ENCODE measurements at regions not wholly inside any gene's neighbourhood (a gene's known extent, or its start where the extent isn't known, plus 50 kb on each side); places are given as distances from the start of the nearest gene placed in this dataset.
A peak's percentile ranks its signal among the peaks of the same experiment; 100 is the strongest.

- no peaks in the 10 kb centered on the region for H3K36me3 ChIP-seq
- no peaks in the 10 kb centered on the region for H3K27me3 ChIP-seq
- no peak overlapping the region for H3K27ac ChIP-seq
- H3K9me3 ChIP-seq, result no peaks in the 10 kb centered on the region
- ATAC-seq (no peak), DNase-seq (no peak)
- H3K4me1 ChIP-seq, result no peaks in the 10 kb centered on the region
- in situ Hi-C loops (cut with MboI; ENCODE audit: low sequenced_read_pairs in 4 of 4), result no loop called here
- TF ChIP-seq CTCF (IDR thresholded peaks at IDR 0.05 in 4 of 5, conservative IDR thresholded peaks at IDR 0.05 in 1 of 5) (no peak), POLR2A (IDR thresholded peaks at IDR 0.05) (no peak)
- no peak overlapping the region for H3K4me3 ChIP-seq
- intact Hi-C loops (cut with DNase I; ENCODE audit: low total_unique reads), result no loop called here
Measured at GRCh38 chr1:58303841-58304240, 242.7 kb downstream of the OMA1 start.

DNA sequence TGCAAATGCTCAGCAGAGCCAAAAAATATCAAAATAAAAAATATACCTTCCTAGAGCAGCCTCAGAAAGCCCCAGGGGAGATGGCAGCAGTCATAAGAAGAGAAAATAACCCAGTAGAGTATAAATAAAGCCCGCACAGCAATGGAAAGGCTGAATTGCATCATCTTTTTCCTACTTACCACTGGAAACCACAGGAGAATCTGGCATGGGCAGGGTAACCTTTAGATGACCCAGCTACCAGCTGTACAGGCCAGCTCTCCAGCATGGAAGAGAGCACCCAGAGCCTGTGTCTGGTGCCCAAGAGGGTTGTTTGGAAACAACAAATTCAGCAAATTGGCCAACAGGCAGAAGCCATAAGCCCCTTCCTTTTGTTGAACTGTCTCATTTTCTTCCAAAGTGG, 253.1 kb downstream of the OMA1 start:
- in situ Hi-C loops (cut with MboI; ENCODE audit: low sequenced_read_pairs in 4 of 4) (no loop called here), intact Hi-C loops (cut with DNase I; ENCODE audit: low total_unique reads) (no loop called here)
- Histone ChIP-seq H3K36me3 (no peaks in the 10 kb centered on the region), H3K4me1 (peaks cover 0 to 9% of the 10 kb centered on the region in 2 donors), H3K9me3 (no peaks in the 10 kb centered on the region), H3K4me3 (no peak overlapping the region), H3K27ac (no peak overlapping the region), H3K27me3 (no peaks in the 10 kb centered on the region)
- DNase-seq (peak in 1 of 2 donors; percentile 21), ATAC-seq (peak in 1 of 2 donors; percentile 88)
- TF ChIP-seq CTCF (IDR thresholded peaks at IDR 0.05 in 4 of 5, conservative IDR thresholded peaks at IDR 0.05 in 1 of 5), result no peak
- no peak for TF ChIP-seq POLR2A (IDR thresholded peaks at IDR 0.05)

GRCh38 chr1:58290685-58291372, 255.7 kb downstream of the OMA1 start:
- Histone ChIP-seq H3K27ac (no peak overlapping the region), H3K4me1 (peaks cover 0 to 9% of the 10 kb centered on the region in 2 donors), H3K4me3 (no peak overlapping the region), H3K9me3 (no peaks in the 10 kb centered on the region), H3K27me3 (no peaks in the 10 kb centered on the region), H3K36me3 (no peaks in the 10 kb centered on the region)
- in situ Hi-C loops (cut with MboI; ENCODE audit: low sequenced_read_pairs in 4 of 4) (no loop called here), intact Hi-C loops (cut with DNase I; ENCODE audit: low total_unique reads) (no loop called here)
- TF ChIP-seq POLR2A (IDR thresholded peaks at IDR 0.05), result no peak
- TF ChIP-seq CTCF (IDR thresholded peaks at IDR 0.05 in 4 of 5, conservative IDR thresholded peaks at IDR 0.05 in 1 of 5), result no peak
- no peak for ATAC-seq
- no peak for DNase-seq

GRCh38 chr1:58288624-58289142, 257.8 kb downstream of the OMA1 start:
- Histone ChIP-seq H3K9me3 (no peaks in the 10 kb centered on the region), H3K4me3 (no peak overlapping the region), H3K27me3 (no peaks in the 10 kb centered on the region), H3K36me3 (no peaks in the 10 kb centered on the region), H3K27ac (no peak overlapping the region), H3K4me1 (peaks cover 0 to 5% of the 10 kb centered on the region in 2 donors)
- ATAC-seq, result no peak
- no peak for DNase-seq
- in situ Hi-C loops (cut with MboI; ENCODE audit: low sequenced_read_pairs in 4 of 4), result no loop called here
- intact Hi-C loops (cut with DNase I; ENCODE audit: low total_unique reads), result no loop called here
- TF ChIP-seq CTCF (IDR thresholded peaks at IDR 0.05 in 4 of 5, conservative IDR thresholded peaks at IDR 0.05 in 1 of 5) (no peak), POLR2A (IDR thresholded peaks at IDR 0.05) (no peak)
